HG03520 (cell line): ENCODE measurements at regions not wholly inside any gene's neighbourhood (a gene's known extent, or its start where the extent isn't known, plus 50 kb on each side); places are given as distances from the start of the nearest gene placed in this dataset.
"Not testable (repeated sequence)": the region's sequence is repeated elsewhere in the genome, so short reads cannot be mapped to it uniquely, and the experiment has no call there.

ENCODE experiments used
- ATAC-seq: cut with Tn5 transposase; IDR thresholded peaks from one replicate; pipeline ENCODE4 v1.9.1; 2021; ENCODE audit warnings: mild to moderate bottlenecking, moderate library complexity; ENCODE audit not compliant: unreplicated experiment

- peak; percentile 53 for ATAC-seq
Observed at GRCh38 chrX:65451663-65452062, 82.9 kb downstream of the LAS1L start.

DNA sequence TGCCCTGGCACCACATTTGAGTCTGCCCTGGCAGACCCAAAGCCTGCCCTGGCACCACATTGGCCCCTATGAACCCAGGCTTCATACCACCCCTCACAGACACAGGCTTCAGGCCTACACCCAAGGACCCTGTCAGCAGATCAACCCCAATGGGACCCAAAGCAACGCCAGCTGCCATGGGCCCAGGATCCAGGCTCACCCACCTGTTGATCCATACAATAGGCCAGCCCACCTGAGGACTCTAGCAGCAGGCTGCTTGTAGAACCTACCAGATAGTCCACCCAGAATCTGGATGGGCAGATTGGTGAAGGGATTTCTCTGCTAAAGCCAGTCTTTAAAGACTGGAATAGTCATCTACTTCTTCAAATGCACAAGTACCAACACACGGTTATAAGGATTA is 114.4 kb downstream of the LAS1L start:
- no peak for ATAC-seq

- not testable (repeated sequence) for ATAC-seq
Observed at GRCh38 chrX:65407662-65408061, 126.9 kb downstream of the LAS1L start.

DNA sequence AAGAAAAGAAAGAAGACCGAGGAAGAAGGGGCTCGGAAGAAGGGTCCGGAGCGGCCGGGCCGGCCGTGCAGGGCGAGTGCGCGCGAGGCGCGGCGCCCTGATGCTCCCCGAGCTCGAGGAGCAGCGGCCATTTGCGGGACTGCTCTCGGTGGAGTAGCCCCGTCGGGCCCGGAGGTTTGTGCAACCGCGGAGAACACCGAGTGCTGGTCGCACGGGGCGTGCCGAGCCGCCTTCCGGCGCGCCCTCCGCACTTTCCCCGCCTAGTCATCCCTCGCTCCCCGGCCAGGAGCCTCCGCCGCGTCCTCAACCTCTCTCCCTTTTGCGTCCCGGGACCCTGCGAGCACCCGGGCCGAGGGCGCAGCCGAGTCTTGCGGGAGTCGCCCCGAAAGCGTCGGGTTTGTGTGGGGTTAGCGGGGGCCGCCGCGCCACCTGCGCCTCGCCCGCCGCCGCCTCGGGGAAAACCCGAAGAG is 127.4 kb downstream of the LAS1L start:
- no peak for ATAC-seq

- no peak for ATAC-seq
Observed at GRCh38 chrX:65406532-65406931, 128.1 kb downstream of the LAS1L start.

DNA sequence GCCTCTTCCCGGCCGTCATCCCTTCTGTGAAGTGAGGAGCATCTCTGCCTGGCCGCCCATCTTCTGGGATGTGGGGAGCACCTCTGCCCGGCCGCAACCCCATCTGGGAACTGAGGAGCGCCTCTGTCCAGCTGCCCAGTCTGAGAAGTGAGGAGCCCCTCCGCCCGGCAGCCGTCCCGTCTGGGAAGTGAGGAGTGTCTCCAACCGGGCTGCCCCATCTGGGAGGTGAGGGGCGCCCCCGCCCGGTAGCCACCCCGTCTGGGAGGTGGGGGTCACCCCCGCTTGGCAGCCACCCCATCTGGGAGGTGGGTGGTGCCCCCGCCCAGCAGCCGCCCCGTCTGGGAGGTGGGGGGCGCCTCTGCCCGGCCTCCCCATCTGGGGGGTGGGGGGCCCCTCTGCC is 142.3 kb downstream of the LAS1L start:
- no peak for ATAC-seq

GRCh38 chrX:65389120-65389519 is 145.5 kb downstream of the LAS1L start:
- not testable (repeated sequence) for ATAC-seq
